SH-SY5Y (cell line): ENCODE measurements at regions not wholly inside any gene's neighbourhood (a gene's known extent, or its start where the extent isn't known, plus 50 kb on each side); places are given as distances from the start of the nearest gene placed in this dataset.

ENCODE experiments used
- GATA2 ChIP-seq: IDR thresholded peaks from 2 replicates; pipeline ENCODE4 v1.6.1; 2011; ENCODE audit warnings: mild to moderate bottlenecking, low read depth, low read length
- GATA3 ChIP-seq: IDR thresholded peaks from 2 replicates; pipeline ENCODE4 v1.6.1; 2011; ENCODE audit warnings: low read depth, mild to moderate bottlenecking, low read length, moderate library complexity

GRCh38 chr11:27247660-27248059 is 115.4 kb downstream of the CCDC34 start:
- TF ChIP-seq GATA3 (no peak), GATA2 (no peak)
